Mammary epithelial cell (primary cell): ENCODE measurements at regions not wholly inside any gene's neighbourhood (a gene's known extent, or its start where the extent isn't known, plus 50 kb on each side); places are given as distances from the start of the nearest gene placed in this dataset.

ENCODE experiments used
- EZH2 ChIP-seq: IDR thresholded peaks from 2 replicates; pipeline ENCODE4 v1.6.1; 2012; ENCODE audit warnings: low read length, inconsistent platforms, borderline replicate concordance
- TF ChIP-seq, protein P1 (sequence below), 2 donors: IDR thresholded peaks in 1 of 2; conservative IDR thresholded peaks in 1 of 2; 2 replicates each; pipeline ENCODE4 v1.5.1; 2011 to 2012; ENCODE audit warnings: inconsistent platforms in 2 of 2, low read length in 2 of 2, mild to moderate bottlenecking in 2 of 2, control low read depth in 1 of 2, low read depth in 1 of 2; ENCODE audit not compliant: insufficient read depth in 1 of 2; ENCODE audit errors: extremely low read depth in 1 of 2

GRCh38 chr1:38775175-38775845 is 84.3 kb downstream of the RRAGC start:
- TF ChIP-seq, protein P1, sequence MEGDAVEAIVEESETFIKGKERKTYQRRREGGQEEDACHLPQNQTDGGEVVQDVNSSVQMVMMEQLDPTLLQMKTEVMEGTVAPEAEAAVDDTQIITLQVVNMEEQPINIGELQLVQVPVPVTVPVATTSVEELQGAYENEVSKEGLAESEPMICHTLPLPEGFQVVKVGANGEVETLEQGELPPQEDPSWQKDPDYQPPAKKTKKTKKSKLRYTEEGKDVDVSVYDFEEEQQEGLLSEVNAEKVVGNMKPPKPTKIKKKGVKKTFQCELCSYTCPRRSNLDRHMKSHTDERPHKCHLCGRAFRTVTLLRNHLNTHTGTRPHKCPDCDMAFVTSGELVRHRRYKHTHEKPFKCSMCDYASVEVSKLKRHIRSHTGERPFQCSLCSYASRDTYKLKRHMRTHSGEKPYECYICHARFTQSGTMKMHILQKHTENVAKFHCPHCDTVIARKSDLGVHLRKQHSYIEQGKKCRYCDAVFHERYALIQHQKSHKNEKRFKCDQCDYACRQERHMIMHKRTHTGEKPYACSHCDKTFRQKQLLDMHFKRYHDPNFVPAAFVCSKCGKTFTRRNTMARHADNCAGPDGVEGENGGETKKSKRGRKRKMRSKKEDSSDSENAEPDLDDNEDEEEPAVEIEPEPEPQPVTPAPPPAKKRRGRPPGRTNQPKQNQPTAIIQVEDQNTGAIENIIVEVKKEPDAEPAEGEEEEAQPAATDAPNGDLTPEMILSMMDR (conservative IDR thresholded peaks at IDR 0.05 in 1 of 2, IDR thresholded peaks at IDR 0.05 in 1 of 2; ENCODE audit: extremely low read depth in 1 of 2, insufficient read depth in 1 of 2, low read depth in 1 of 2, low read length in 2 of 2) = no peak
- no peak for TF ChIP-seq EZH2
